Stimulated activated naive CD8-positive, alpha-beta T cell treated with anti-CD3 and anti-CD28 coated beads, Interleukin-15, amount 100 ng/mL, for 72 hours (primary cell): ENCODE measurements at regions not wholly inside any gene's neighbourhood (a gene's known extent, or its start where the extent isn't known, plus 50 kb on each side); places are given as distances from the start of the nearest gene placed in this dataset.

ENCODE experiments used
- ATAC-seq: fragments of 150-1000 bp; cut with Tn5 transposase; 2 replicates; pipeline ENCODE4 v1.10.0; 2021; ENCODE audit warnings: mild to moderate bottlenecking, moderate library complexity
- DNase-seq, 2 donors: peaks; one replicate each; pipeline ENCODE4 v3.0.0; 2021 to 2022
- H3K27ac Mint-ChIP-seq, 2 donors: one replicate each; pipeline ENCODE4 v1.8.0; 2022; ENCODE audit warnings: mild to moderate bottlenecking in 2 of 2, mixed read lengths in 2 of 2, moderate library complexity in 2 of 2
- H3K27me3 Mint-ChIP-seq: one replicate; pipeline ENCODE4 v1.8.0; 2022; ENCODE audit warnings: mixed read lengths
- H3K4me1 Mint-ChIP-seq: one replicate; pipeline ENCODE4 v1.8.0; 2022; ENCODE audit warnings: mild to moderate bottlenecking, mixed read lengths
- H3K4me3 Mint-ChIP-seq, 2 donors: one replicate each; pipeline ENCODE4 v1.8.0; 2022; ENCODE audit warnings: mild to moderate bottlenecking in 2 of 2, mixed read lengths in 2 of 2, moderate library complexity in 1 of 2
- H3K9me3 Mint-ChIP-seq, 2 donors: one replicate each; pipeline ENCODE4 v1.8.0; 2022; ENCODE audit warnings: mixed read lengths in 2 of 2

GRCh38 chr10:28207799-28208198 lies 95.1 kb downstream of the MPP7 start:
- H3K9me3 Mint-ChIP-seq, result peaks cover 4 to 8% of the 10 kb centered on the region in 2 donors
- no peak for ATAC-seq

GRCh38 chr10:28202941-28203352 lies 99.9 kb downstream of the MPP7 start:
- no peak for ATAC-seq
- no peak for DNase-seq
- no peaks in the 10 kb centered on the region for H3K27me3 Mint-ChIP-seq
- H3K27ac Mint-ChIP-seq, result no peak overlapping the region
- peaks cover 12% of the 10 kb centered on the region for H3K4me1 Mint-ChIP-seq
- no peak overlapping the region for H3K4me3 Mint-ChIP-seq
- H3K9me3 Mint-ChIP-seq, result no peaks in the 10 kb centered on the region

More at GRCh38 chr10:28207799-28208198, 95.1 kb downstream of the MPP7 start:
- Mint-ChIP-seq H3K27me3 (no peaks in the 10 kb centered on the region), H3K4me1 (peaks cover 18% of the 10 kb centered on the region), H3K4me3 (no peak overlapping the region), H3K27ac (no peak overlapping the region)
- DNase-seq, result no peak

- no peak overlapping the region for H3K27ac Mint-ChIP-seq
Measured at GRCh38 chr10:28201410-28202400, 101.2 kb downstream of the MPP7 start.

GRCh38 chr10:28200775-28201174 lies 102.1 kb downstream of the MPP7 start:
- ATAC-seq (no peak), DNase-seq (no peak)
- H3K4me1 Mint-ChIP-seq, result peaks cover 9% of the 10 kb centered on the region
- no peak overlapping the region for H3K4me3 Mint-ChIP-seq
- H3K9me3 Mint-ChIP-seq, result no peaks in the 10 kb centered on the region
- no peak overlapping the region for H3K27ac Mint-ChIP-seq
- H3K27me3 Mint-ChIP-seq, result no peaks in the 10 kb centered on the region

More at GRCh38 chr10:28201410-28202400, 101.2 kb downstream of the MPP7 start:
- Mint-ChIP-seq H3K9me3 (no peaks in the 10 kb centered on the region), H3K27me3 (no peaks in the 10 kb centered on the region), H3K4me3 (no peak overlapping the region), H3K4me1 (peaks cover 12% of the 10 kb centered on the region)
- DNase-seq (no peak), ATAC-seq (no peak)

GRCh38 chr10:28199941-28200340 lies 102.9 kb downstream of the MPP7 start:
- Mint-ChIP-seq H3K4me3 (no peak overlapping the region), H3K27me3 (no peaks in the 10 kb centered on the region), H3K4me1 (peaks cover under 1% of the 10 kb centered on the region), H3K9me3 (no peaks in the 10 kb centered on the region), H3K27ac (no peak overlapping the region)
- no peak for DNase-seq
- no peak for ATAC-seq

DNA sequence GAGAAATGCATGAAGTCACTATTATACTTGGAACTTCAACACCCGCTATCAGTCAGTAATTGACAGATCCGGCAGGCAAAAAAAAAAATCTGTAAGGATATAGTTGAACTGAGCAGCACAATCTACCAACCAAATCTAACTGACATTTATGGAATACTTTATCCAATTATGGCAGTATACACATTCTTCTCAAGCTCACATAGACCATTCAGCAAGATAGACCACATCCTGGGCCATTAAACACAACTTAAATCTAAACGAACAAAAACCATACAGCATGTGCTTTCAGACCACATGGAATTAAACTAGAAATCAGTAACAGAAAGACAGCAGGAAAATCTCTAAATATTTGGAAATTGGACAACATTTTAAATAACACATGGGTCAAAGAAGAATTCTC lies 112.7 kb downstream of the MPP7 start:
- Mint-ChIP-seq H3K4me1 (peaks cover 18% of the 10 kb centered on the region), H3K4me3 (no peak overlapping the region), H3K27ac (no peak overlapping the region), H3K9me3 (no peaks in the 10 kb centered on the region), H3K27me3 (no peaks in the 10 kb centered on the region)
- DNase-seq (no peak), ATAC-seq (no peak)

DNA sequence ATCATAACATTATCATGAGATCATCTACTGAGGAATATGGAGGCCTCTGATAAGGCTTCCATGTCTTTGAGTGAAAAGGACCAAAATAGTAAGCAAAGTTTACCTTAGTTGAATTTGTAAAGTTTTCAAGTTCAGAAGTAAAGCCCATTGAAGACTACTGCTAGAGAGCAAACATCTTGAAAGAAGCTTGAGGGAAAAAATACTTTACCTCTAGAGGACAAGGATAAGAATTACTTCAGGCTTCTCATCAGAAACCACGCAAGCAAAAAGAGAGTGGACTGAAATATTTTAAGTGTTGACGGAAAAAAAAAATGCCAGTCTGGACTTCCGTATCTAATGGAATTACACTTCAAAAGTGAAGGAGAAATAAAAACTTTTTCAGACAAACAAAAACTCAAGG lies 114.3 kb downstream of the MPP7 start:
- Mint-ChIP-seq H3K4me3 (no peak overlapping the region), H3K27me3 (no peaks in the 10 kb centered on the region), H3K27ac (no peak overlapping the region), H3K9me3 (no peaks in the 10 kb centered on the region), H3K4me1 (peaks cover 18% of the 10 kb centered on the region)
- ATAC-seq (no peak), DNase-seq (no peak)

DNA sequence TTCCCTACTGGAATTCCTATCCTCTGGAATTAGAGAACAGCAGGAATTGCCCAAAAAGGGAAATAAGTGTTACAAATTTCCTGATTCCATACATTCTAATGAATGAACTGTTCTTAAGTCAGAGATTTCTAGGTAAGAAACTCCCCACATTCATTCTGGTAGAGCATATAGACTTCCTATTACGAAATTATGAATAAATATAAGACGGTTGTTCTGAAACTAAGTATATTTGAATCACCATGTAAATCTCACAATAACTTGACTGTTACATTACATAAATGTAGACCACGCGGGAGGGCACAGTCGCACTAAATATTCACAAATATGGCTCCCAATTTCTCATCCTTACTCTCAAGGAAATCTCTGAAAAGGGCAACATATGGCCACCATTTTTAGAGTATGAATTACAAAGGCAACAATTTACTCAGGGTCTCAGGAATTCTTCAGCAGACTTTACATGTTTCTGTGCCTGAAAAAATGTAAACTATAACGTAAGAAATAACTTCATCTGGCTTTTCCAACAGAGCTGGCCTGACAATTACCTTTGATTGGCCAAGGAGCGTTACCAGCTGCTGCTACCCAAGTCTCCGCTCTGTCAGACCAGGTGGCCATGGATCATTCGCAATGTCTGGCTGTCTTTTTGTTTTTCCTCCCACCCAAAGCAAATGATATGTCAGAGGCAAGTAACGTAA lies 115.8 kb downstream of the MPP7 start:
- ATAC-seq (no peak), DNase-seq (no peak)
- Mint-ChIP-seq H3K4me1 (peaks cover 18% of the 10 kb centered on the region), H3K27ac (no peak overlapping the region), H3K9me3 (no peaks in the 10 kb centered on the region), H3K27me3 (no peaks in the 10 kb centered on the region), H3K4me3 (no peak overlapping the region)

DNA sequence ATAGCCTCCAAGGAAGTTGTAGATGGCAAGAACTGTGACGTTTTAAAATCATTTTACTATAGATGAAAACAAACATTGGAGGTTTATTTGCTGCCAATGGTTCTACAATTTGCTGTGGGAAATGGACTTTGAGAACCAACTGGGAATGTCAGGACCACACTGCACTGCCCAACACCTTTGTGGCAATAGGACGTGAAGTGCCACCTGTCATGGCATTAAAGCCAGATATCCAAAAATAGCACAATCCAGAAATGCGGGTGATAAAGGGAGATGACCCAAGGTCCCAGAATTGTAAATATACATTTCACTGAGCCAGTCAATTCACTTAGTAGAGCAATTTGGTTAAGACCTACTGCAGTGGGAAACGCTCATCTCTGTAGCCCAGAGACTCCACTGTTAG lies 116.4 kb downstream of the MPP7 start:
- Mint-ChIP-seq H3K27me3 (no peaks in the 10 kb centered on the region), H3K4me1 (peaks cover 18% of the 10 kb centered on the region), H3K9me3 (no peaks in the 10 kb centered on the region), H3K4me3 (no peak overlapping the region), H3K27ac (peak overlapping the region in 1 of 2 donors; percentile 28)
- DNase-seq, result no peak
- ATAC-seq, result no peak

GRCh38 chr10:28184810-28185209 lies 118.1 kb downstream of the MPP7 start:
- no peak for DNase-seq

DNA sequence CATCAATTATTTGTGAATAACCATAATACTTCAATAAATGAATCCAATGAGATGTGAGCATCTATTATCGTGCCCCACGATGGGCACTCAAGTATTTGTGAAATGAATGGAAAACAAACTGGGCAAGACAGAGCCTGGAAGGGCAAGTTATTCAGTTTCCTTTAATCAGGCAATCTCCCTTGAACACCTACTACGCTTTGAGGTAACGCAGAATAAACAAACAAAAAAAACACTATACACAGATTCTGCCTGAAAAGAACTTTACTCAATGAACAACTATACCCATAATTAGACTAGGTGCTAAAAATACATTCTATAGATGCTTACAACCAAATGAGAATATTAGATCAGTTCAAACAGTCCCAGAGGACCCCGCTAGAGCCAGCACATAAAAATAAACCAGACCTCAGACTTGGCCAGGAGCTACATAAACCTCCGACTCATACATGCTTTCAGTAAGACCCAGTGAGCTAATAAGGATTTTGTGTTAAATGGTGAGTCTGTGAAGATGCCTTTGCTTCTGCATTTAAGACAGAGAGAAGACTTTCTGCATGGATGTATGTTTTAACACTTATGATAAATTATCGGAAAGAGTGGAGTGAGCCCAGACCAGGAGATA lies 121.3 kb downstream of the MPP7 start:
- H3K4me3 Mint-ChIP-seq, result no peak overlapping the region
- no peaks in the 10 kb centered on the region for H3K27me3 Mint-ChIP-seq
- peaks cover 29% of the 10 kb centered on the region for H3K4me1 Mint-ChIP-seq
- H3K27ac Mint-ChIP-seq, result no peak overlapping the region
- no peaks in the 10 kb centered on the region for H3K9me3 Mint-ChIP-seq
- no peak for DNase-seq
- ATAC-seq, result no peak

More at GRCh38 chr10:28184810-28185209, 118.1 kb downstream of the MPP7 start:
- Mint-ChIP-seq H3K27ac (no peak overlapping the region), H3K9me3 (no peaks in the 10 kb centered on the region), H3K4me1 (peaks cover 9% of the 10 kb centered on the region), H3K4me3 (no peak overlapping the region), H3K27me3 (no peaks in the 10 kb centered on the region)
- ATAC-seq, result no peak

GRCh38 chr10:28180654-28181053 lies 122.2 kb downstream of the MPP7 start:
- ATAC-seq, result no peak
- Mint-ChIP-seq H3K27me3 (no peaks in the 10 kb centered on the region), H3K9me3 (no peaks in the 10 kb centered on the region), H3K4me1 (peaks cover 39% of the 10 kb centered on the region), H3K27ac (peak overlapping the region in 1 of 2 donors; percentile 14), H3K4me3 (no peak overlapping the region)
- no peak for DNase-seq

DNA sequence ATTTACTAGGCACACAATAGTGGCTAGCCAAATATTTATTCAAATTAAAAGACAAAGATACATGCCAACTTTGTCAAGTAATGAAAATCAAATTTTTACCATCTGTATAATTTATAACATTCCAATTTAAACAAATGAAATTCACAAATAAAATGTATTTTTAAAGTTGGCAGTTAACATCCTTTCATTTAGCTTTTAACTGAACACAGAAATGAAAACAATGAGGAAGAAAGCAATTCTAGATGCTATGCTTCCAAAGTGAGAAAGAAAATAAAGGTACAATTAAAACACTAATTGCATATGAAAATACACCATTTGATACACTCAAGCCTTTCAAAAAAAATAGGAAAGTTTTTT lies 123.1 kb downstream of the MPP7 start:
- Mint-ChIP-seq H3K27ac (no peak overlapping the region), H3K4me1 (peaks cover 48% of the 10 kb centered on the region), H3K4me3 (no peak overlapping the region), H3K9me3 (no peaks in the 10 kb centered on the region), H3K27me3 (no peaks in the 10 kb centered on the region)
- DNase-seq (no peak), ATAC-seq (no peak)

DNA sequence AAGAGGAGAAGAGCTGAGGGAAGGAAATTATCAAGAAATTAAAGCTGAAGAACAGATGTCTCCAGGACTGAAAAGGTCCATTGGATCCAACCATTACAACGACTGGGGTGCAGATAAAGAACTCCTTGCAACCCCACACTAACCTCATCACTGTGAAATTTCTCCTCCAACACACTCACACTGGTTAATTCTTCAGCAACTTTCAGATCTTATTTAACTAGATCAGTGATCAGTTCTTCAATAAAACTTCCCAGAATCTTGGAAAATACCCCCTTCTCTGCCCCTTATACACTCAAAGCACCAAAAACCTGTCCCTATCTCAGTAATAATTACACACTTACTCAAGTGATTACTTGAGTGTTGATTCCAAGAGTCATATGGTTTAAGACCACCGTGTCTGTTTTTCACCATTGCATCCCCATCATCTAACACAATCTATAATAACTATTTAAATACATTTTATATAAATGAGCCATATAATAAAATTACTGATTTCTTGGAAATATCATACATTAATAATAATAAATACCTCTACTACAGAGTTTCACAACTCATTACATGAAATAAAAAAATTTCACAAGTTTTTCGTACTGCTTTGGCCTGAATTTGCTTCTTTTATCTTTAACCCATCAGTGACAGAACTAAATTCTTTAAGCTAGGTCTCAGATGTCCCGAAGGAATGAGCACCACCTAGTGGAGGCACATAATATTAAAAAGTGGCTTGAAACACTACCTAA lies 123.7 kb downstream of the MPP7 start:
- Mint-ChIP-seq H3K27ac (peak overlapping the region; percentile 83 to 99), H3K27me3 (no peaks in the 10 kb centered on the region), H3K4me1 (peaks cover 53% of the 10 kb centered on the region), H3K4me3 (peak overlapping the region; percentile 90 to 95), H3K9me3 (no peaks in the 10 kb centered on the region)
- DNase-seq (peak; percentile 33 to 49), ATAC-seq (peak; percentile 70)

GRCh38 chr10:28177944-28178637 lies 124.8 kb downstream of the MPP7 start:
- Mint-ChIP-seq H3K27me3 (no peaks in the 10 kb centered on the region), H3K27ac (peak overlapping the region; percentile 99 to 100), H3K9me3 (no peaks in the 10 kb centered on the region), H3K4me1 (peaks cover 59% of the 10 kb centered on the region), H3K4me3 (peak overlapping the region; percentile 90 to 95)
- peak; percentile 87 for ATAC-seq
- DNase-seq, result peak; percentile 23 to 27
